Activated CD8-positive, alpha-beta memory T cell treated with anti-CD3 and anti-CD28 coated beads, Interleukin-2, amount 50 U/mL, for 24 hours (primary cell): ENCODE measurements at regions not wholly inside any gene's neighbourhood (a gene's known extent, or its start where the extent isn't known, plus 50 kb on each side); places are given as distances from the start of the nearest gene placed in this dataset.

Source experiments
- DNase-seq: peaks from one replicate; pipeline ENCODE4 v3.0.0-alpha.2; 2020; ENCODE audit errors: extremely low read depth

DNA sequence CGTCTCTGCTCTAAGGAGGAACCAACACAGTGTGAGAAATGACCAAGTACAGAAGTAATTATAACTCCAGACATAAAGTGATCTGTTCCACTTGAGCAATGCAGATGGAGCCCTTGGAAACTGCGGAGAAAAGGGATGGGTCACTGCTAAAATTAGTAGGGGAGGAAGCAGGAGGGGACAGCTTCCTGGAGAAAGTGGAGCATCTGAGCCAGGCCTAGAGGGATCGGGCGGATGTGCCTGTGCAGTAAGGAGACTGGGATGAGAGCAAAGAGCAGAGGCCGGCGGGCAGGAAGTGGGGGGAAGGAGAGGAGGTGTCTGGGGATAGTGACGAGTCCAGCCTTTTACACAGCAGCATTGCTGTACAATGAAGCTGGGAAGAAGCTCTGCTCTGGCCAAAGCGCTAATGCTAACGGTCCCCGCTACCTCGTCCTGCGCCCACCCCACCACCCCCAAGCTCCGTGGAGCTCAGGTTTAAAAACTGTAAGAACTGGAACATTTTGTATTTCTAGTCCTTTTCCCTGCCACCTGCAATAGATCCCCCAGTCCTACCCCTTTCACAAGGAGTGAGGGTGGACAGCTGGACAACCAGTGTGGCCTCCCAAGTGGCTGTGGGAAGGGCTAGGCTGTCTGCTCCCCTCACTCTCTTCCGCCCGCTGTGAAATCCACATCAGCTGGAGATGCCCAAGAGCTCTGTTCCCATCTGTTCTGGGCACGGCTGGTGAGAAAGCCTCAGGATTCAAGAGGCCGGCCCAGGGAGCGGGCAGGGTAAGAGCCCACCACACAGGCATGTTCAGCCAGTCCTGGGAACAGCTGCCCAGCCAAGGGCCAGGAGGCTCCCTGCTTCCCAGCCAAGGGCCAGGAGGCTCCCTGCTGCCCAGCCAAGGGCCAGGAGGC lies 53.0 kb upstream of the HES1 start:
- DNase-seq = no peak

DNA sequence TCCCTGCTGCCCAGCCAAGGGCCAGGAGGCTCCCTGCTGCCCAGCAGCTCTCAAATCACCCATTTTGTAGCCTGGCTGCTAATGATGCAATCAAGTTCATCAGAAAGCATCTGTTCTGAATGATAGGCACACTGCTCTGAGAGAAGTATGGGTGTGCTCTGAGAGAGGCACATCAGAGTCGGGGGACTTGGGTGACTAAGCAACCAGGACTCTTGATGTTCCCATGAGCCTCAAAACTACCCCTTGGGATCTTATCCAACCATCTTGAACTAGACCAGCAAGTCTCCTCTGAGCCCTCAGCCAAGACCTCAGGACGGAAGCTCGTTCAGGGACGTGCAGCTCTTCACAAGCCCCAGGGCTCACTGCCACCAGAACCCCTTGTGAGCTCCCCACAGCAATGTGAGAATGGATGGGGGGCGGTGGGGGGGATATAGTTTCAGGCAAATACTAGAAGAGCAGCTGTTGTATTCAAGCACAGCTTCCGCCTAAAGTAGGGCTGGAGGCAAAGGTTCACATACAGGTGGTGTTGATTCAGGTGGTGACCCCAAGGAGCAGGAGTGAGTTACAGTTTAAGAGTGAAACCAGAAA lies 52.2 kb upstream of the HES1 start:
- DNase-seq = no peak

GRCh38 chr3:194084284-194084683 lies 51.7 kb upstream of the HES1 start:
- no peak for DNase-seq
